PC-9 (cell line): ENCODE measurements at regions not wholly inside any gene's neighbourhood (a gene's known extent, or its start where the extent isn't known, plus 50 kb on each side); places are given as distances from the start of the nearest gene placed in this dataset.

Source experiments
- BruUV-seq: library from RNA; stranded (reverse); fragments of 400-500 nt; replicated peaks from 2 replicates; lab custom pipeline; 2021; lab: Mats Ljungman, UMichigan
- CTCF ChIA-PET: fragments of 300-600 bp; sonication (Branson Sonifier 250); formaldehyde crosslinking; loops from one replicate; lab custom pipeline; 2022; ENCODE audit warnings: antibody characterized with exemption; lab: Charles Lee
- POLR2A ChIA-PET: fragments of 300-600 bp; sonication (Branson Sonifier 250); formaldehyde crosslinking; loops from one replicate; lab custom pipeline; 2022; ENCODE audit warnings: antibody characterized with exemption; ENCODE audit not compliant: unreplicated experiment; lab: Charles Lee
- DNase-seq, 2 experiments: peaks; one replicate each; pipeline versions ENCODE4 v3.0.0 to v3.0.0-alpha.2; 2015 to 2022; ENCODE audit warnings: mixed read lengths in 1 of 2
- H2AFZ ChIP-seq: fragments of 200-600 bp; sonication (generic); 2 replicates; pipeline ENCODE4 v1.8.1; 2017; ENCODE audit warnings: antibody characterized with exemption
- H3F3A ChIP-seq: fragments of 200-600 bp; sonication (generic); 2 replicates; pipeline ENCODE4 v1.8.1; 2017; ENCODE audit warnings: antibody characterized with exemption, mild to moderate bottlenecking, low read depth; ENCODE audit not compliant: insufficient read depth
- H3K27ac ChIP-seq: fragments of 200-600 bp; sonication (generic); 2 replicates; pipeline ENCODE4 v1.6.1; 2016; ENCODE audit warnings: mixed run types
- H3K27me3 ChIP-seq: fragments of 200-600 bp; sonication (generic); 2 replicates; pipeline ENCODE4 v1.6.1; 2016; ENCODE audit warnings: low read depth, mixed run types; ENCODE audit not compliant: insufficient read depth
- H3K36me3 ChIP-seq: fragments of 200-600 bp; sonication (generic); 2 replicates; pipeline ENCODE4 v1.6.1; 2016; ENCODE audit warnings: low read depth, mixed run types
- H3K4me1 ChIP-seq: fragments of 200-600 bp; sonication (generic); replicated peaks from 2 replicates; pipeline ENCODE4 v1.6.1; 2016; ENCODE audit warnings: mixed run types; ENCODE audit not compliant: insufficient read depth
- H3K4me2 ChIP-seq: fragments of 200-600 bp; sonication (generic); 2 replicates; pipeline ENCODE4 v1.6.1; 2017; ENCODE audit warnings: mixed run types
- H3K4me3 ChIP-seq: fragments of 200-600 bp; sonication (generic); 2 replicates; pipeline ENCODE4 v1.6.1; 2016; ENCODE audit warnings: mixed run types
- H3K79me2 ChIP-seq: fragments of 200-600 bp; sonication (generic); 2 replicates; pipeline ENCODE4 v1.6.1; 2017; ENCODE audit warnings: low read depth, mixed run types
- H3K9me2 ChIP-seq: fragments of 200-600 bp; sonication (generic); 2 replicates; pipeline ENCODE4 v1.8.1; 2017; ENCODE audit warnings: mild to moderate bottlenecking; ENCODE audit not compliant: insufficient read depth
- H3K9me3 ChIP-seq: fragments of 200-600 bp; sonication (generic); 2 replicates; pipeline ENCODE4 v1.8.1; 2016; ENCODE audit warnings: low read depth; ENCODE audit not compliant: insufficient read depth
- H4K20me1 ChIP-seq: fragments of 200-600 bp; sonication (generic); 2 replicates; pipeline ENCODE4 v1.8.1; 2017; ENCODE audit not compliant: insufficient read depth
- EZH2 ChIP-seq: fragments of 200-600 bp; sonication (generic); IDR thresholded peaks from 2 replicates; pipeline ENCODE4 v1.8.0; 2017; ENCODE audit warnings: antibody characterized with exemption, low read depth
- intact Hi-C: fragments of 100-400 bp; cut with micrococcal nuclease; formaldehyde crosslinking; loops from one replicate; pipeline ENCODE4 v1.10.0; 2022; ENCODE audit not compliant: unreplicated experiment
- TF ChIP-seq, protein P1 (sequence below): fragments of 200-600 bp; sonication (generic); conservative IDR thresholded peaks from 2 replicates; pipeline ENCODE4 v1.6.1; 2017; ENCODE audit warnings: mixed run types, antibody characterized with exemption, mild to moderate bottlenecking, moderate library complexity

DNA sequence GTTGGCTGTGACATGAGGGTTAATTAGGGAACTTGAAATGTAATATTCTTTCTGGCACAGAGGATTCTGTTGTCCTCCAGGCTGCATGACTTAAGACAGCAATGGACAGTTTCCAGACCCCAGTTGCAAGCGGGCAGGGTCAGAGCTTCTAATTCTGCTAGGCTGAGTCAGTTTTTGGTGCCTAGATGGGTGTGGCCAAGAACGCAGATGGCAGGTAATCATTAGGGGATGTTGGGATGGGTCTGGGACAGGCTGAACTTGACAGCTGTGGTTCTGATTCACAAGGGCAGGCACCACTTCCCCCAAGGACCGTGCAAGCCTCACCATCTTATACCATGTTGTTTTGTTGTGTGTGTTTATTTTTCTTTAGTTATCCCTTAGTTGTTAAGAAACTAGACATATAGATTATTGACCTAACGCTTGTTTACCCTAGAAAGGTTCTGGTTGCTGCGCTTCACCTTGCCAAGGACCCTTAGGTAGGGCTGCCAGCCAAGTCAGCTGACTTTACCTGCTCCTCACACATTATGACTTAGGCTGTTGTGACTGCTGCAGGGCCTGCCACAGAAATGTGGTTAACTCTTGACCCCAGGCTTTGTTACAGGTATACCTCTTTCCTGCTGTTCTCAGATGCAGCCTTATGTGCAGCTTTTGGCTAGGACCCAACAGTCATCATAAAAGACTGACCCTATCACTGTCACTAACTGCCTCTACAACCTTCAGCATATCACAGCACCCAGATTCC lies 117.7 kb upstream of the KLF12 start:
- H3K27me3 ChIP-seq, result no peaks in the 10 kb centered on the region
- H3K4me1 ChIP-seq, result no peaks in the 10 kb centered on the region
- intact Hi-C loops, result no loop called here
- DNase-seq, result no peak
- no peak overlapping the region for H2AFZ ChIP-seq
- H4K20me1 ChIP-seq, result no peaks in the 10 kb centered on the region
- no peak overlapping the region for H3K27ac ChIP-seq
- H3K36me3 ChIP-seq, result no peaks in the 10 kb centered on the region
- ChIA-PET POLR2A (no interaction called here), CTCF (no interaction called here)
- H3K4me3 ChIP-seq, result no peak overlapping the region
- no peak overlapping the region for H3K4me2 ChIP-seq
- no peaks in the 10 kb centered on the region for H3F3A ChIP-seq
- H3K9me2 ChIP-seq, result no peaks in the 10 kb centered on the region
- BruUV-seq, result no TSS peak
- H3K9me3 ChIP-seq, result no peaks in the 10 kb centered on the region
- H3K79me2 ChIP-seq, result no peaks in the 10 kb centered on the region
- no peak for TF ChIP-seq EZH2
- TF ChIP-seq, protein P1, sequence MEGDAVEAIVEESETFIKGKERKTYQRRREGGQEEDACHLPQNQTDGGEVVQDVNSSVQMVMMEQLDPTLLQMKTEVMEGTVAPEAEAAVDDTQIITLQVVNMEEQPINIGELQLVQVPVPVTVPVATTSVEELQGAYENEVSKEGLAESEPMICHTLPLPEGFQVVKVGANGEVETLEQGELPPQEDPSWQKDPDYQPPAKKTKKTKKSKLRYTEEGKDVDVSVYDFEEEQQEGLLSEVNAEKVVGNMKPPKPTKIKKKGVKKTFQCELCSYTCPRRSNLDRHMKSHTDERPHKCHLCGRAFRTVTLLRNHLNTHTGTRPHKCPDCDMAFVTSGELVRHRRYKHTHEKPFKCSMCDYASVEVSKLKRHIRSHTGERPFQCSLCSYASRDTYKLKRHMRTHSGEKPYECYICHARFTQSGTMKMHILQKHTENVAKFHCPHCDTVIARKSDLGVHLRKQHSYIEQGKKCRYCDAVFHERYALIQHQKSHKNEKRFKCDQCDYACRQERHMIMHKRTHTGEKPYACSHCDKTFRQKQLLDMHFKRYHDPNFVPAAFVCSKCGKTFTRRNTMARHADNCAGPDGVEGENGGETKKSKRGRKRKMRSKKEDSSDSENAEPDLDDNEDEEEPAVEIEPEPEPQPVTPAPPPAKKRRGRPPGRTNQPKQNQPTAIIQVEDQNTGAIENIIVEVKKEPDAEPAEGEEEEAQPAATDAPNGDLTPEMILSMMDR, result no peak

GRCh38 chr13:74250738-74251190 lies 116.6 kb upstream of the KLF12 start:
- Histone ChIP-seq H3K4me2 (no peak overlapping the region), H3K9me2 (no peaks in the 10 kb centered on the region), H3K4me3 (no peak overlapping the region), H3K9me3 (no peaks in the 10 kb centered on the region), H3K27ac (no peak overlapping the region), H3K36me3 (no peaks in the 10 kb centered on the region), H3K27me3 (no peaks in the 10 kb centered on the region), H2AFZ (no peak overlapping the region), H3K79me2 (no peaks in the 10 kb centered on the region), H3K4me1 (no peaks in the 10 kb centered on the region), H3F3A (no peaks in the 10 kb centered on the region), H4K20me1 (no peaks in the 10 kb centered on the region)
- TF ChIP-seq EZH2, result no peak
- TF ChIP-seq, protein P1, result no peak
- POLR2A ChIA-PET, result no interaction called here
- DNase-seq, result no peak
- intact Hi-C loops, result no loop called here
- no TSS peak for BruUV-seq
- CTCF ChIA-PET, result no interaction called here

DNA sequence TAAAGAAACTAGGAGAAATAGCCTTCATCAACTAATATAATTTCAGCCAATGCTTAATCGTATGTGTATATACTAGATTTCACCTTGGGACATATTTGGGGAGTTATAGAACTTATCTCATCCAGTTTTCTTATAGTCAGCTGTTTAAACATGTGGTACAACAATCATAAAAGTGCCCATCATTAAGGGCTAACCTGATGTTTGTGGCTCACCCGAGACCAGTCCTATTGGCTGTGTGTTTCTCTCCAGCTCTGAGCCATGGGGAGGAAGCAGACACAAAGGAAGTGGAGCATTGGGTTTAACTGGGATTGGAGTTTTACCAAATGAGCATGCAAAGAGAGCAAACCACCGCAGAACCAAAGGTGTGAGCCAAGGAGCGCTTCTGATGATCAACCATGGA lies 114.3 kb upstream of the KLF12 start:
- no peak for TF ChIP-seq EZH2
- TF ChIP-seq, protein P1, result no peak
- Histone ChIP-seq H3K27me3 (no peaks in the 10 kb centered on the region), H3F3A (no peaks in the 10 kb centered on the region), H3K79me2 (no peaks in the 10 kb centered on the region), H3K27ac (no peak overlapping the region), H3K36me3 (no peaks in the 10 kb centered on the region), H4K20me1 (no peaks in the 10 kb centered on the region), H3K4me1 (no peaks in the 10 kb centered on the region), H2AFZ (no peak overlapping the region), H3K4me3 (no peak overlapping the region), H3K9me2 (no peaks in the 10 kb centered on the region), H3K4me2 (no peak overlapping the region), H3K9me3 (no peaks in the 10 kb centered on the region)
- intact Hi-C loops, result no loop called here
- no TSS peak for BruUV-seq
- ChIA-PET POLR2A (no interaction called here), CTCF (no interaction called here)
- DNase-seq, result no peak
